ENCODE measurements at regions not wholly inside any gene's neighbourhood (a gene's known extent, or its start where the extent isn't known, plus 50 kb on each side); places are given as distances from the start of the nearest gene placed in this dataset.

GRCh38 chr12:94095618-94096017, 52.8 kb upstream of the PLXNC1 start:
- intact Hi-C loops (cut with DNase I) = no loop called here
- TF ChIP-seq, protein P1, sequence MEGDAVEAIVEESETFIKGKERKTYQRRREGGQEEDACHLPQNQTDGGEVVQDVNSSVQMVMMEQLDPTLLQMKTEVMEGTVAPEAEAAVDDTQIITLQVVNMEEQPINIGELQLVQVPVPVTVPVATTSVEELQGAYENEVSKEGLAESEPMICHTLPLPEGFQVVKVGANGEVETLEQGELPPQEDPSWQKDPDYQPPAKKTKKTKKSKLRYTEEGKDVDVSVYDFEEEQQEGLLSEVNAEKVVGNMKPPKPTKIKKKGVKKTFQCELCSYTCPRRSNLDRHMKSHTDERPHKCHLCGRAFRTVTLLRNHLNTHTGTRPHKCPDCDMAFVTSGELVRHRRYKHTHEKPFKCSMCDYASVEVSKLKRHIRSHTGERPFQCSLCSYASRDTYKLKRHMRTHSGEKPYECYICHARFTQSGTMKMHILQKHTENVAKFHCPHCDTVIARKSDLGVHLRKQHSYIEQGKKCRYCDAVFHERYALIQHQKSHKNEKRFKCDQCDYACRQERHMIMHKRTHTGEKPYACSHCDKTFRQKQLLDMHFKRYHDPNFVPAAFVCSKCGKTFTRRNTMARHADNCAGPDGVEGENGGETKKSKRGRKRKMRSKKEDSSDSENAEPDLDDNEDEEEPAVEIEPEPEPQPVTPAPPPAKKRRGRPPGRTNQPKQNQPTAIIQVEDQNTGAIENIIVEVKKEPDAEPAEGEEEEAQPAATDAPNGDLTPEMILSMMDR (IDR thresholded peaks at IDR 0.05) = no peak
- no peak for TF ChIP-seq POLR2A (IDR thresholded peaks at IDR 0.05)
- H3K27ac ChIP-seq = no peak overlapping the region
- H3K27me3 ChIP-seq = no peaks in the 10 kb centered on the region
- DNase-seq = no peak
- WGBS, 2 donors = 81 to 91% methylated on average over 2 of the region's 2 CpGs
- no peaks in the 10 kb centered on the region for H3K4me1 ChIP-seq
- no peaks in the 10 kb centered on the region for H3K9me3 ChIP-seq
- no peak overlapping the region for H3K4me3 ChIP-seq (replicated peaks in 1 of 3)
- H3K36me3 ChIP-seq = no peaks in the 10 kb centered on the region

DNA sequence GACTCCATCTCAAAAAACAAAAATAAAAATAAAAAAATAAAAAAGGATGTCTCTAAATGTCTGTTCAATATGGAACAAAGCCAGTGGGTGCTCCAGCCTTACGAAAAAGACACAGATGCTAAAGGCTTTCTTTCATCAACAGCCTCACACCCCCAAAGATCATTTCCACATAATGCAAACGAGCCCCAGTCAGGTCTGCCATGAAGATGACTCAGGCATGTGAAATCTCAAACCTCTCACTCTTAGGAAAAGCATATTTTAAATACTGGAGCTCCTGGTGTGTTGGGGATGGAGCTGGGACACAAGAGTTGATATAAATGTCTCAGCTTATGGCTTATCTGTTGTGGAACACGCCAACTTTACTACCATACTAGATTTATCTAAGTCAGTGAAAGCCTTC, 49.9 kb upstream of the PLXNC1 start:
- TF ChIP-seq, protein P1 (IDR thresholded peaks at IDR 0.05) = no peak
- no peak for TF ChIP-seq POLR2A (IDR thresholded peaks at IDR 0.05)
- 47 to 72% methylated on average over 3 of the region's 3 CpGs for whole genome bisulfite sequencing, 2 donors
- Histone ChIP-seq H3K27me3 (no peaks in the 10 kb centered on the region), H3K36me3 (no peaks in the 10 kb centered on the region), H3K4me3 (replicated peaks in 1 of 3) (no peak overlapping the region), H3K4me1 (peaks cover 0 to 7% of the 10 kb centered on the region in 2 donors), H3K9me3 (no peaks in the 10 kb centered on the region), H3K27ac (no peak overlapping the region)
- DNase-seq = no peak
- intact Hi-C loops (cut with DNase I) = no loop called here

All from thyroid gland (tissue), 4 donors.